ENCODE measurements at regions not wholly inside any gene's neighbourhood (a gene's known extent, or its start where the extent isn't known, plus 50 kb on each side); places are given as distances from the start of the nearest gene placed in this dataset.

DNA sequence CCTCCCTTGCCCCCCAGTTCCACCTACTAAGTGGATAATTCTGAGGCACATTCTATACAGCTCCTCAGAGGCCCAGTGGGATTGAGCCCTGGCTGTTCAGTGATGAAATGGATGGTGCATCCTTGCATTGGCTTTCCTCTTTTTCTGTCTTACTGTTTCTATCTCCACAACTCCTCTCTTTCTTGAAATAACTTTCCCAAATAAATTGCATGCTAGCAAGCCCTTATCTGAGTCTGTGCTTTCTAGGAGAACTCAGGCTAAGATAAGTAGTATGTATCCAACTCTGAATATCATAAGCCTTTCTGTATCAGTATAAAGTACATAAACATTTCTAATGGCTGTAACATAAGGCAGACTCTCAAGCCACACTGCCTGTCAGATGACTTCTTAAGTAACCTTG is 603.8 kb upstream of the USP24 start:
- Histone ChIP-seq H3K9ac (ENCODE audit: extremely low read depth, insufficient read length, low read length) (no peak overlapping the region), H3K14ac (ENCODE audit: insufficient read depth, low read length) (no peak overlapping the region), H3T11ph (ENCODE audit: low read length) (no peak overlapping the region), H4K20me1 (ENCODE audit: control insufficient read depth, insufficient read depth, insufficient read length) (no peaks in the 10 kb centered on the region), H3K79me2 (ENCODE audit: insufficient read depth, low read length) (no peaks in the 10 kb centered on the region), H4K5ac (ENCODE audit: insufficient read length, low read depth, low read length) (no peak overlapping the region), H4K8ac (replicated peaks; ENCODE audit: insufficient read length, low read depth, low read length) (no peak overlapping the region), H2BK5ac (ENCODE audit: insufficient read length, low read length) (no peak overlapping the region), H3K4me1 (ENCODE audit: insufficient read depth, low read length) (no peaks in the 10 kb centered on the region), H3K4ac (ENCODE audit: low read depth, low read length) (no peak overlapping the region), H3K18ac (ENCODE audit: insufficient read length, low read depth, low read length) (no peak overlapping the region), H2AK5ac (ENCODE audit: insufficient read length, low read length) (no peak overlapping the region), H3K56ac (ENCODE audit: insufficient read length, low read depth, low read length) (no peak overlapping the region), H4K91ac (ENCODE audit: insufficient read length, low read depth, low read length) (no peak overlapping the region), H2BK20ac (ENCODE audit: low read depth, low read length, poor library complexity, severe bottlenecking) (no peak overlapping the region), H2AFZ (ENCODE audit: low read length) (no peak overlapping the region), H3K27me3 (ENCODE audit: insufficient read depth, low read length) (no peaks in the 10 kb centered on the region), H2BK120ac (ENCODE audit: low read depth, low read length, poor library complexity, severe bottlenecking) (no peak overlapping the region), H2BK15ac (ENCODE audit: low read depth, low read length) (no peak overlapping the region), H3K4me2 (ENCODE audit: insufficient read depth, insufficient read length, low read length) (no peak overlapping the region), H3K79me1 (ENCODE audit: insufficient read depth, low read depth, low read length, poor library complexity, severe bottlenecking) (no peaks in the 10 kb centered on the region), H3K23me2 (ENCODE audit: insufficient read length, low read depth, low read length, poor library complexity, severe bottlenecking) (no peaks in the 10 kb centered on the region), H3K23ac (ENCODE audit: insufficient read length, low read depth, low read length) (no peak overlapping the region), H2BK12ac (ENCODE audit: insufficient read length, low read depth, low read length) (no peak overlapping the region), H3K9me3 (ENCODE audit: control insufficient read depth, low read depth, low read length) (no peaks in the 10 kb centered on the region), H3K27ac (ENCODE audit: insufficient read length, low read depth, low read length) (no peak overlapping the region)
- TF ChIP-seq, protein P1, sequence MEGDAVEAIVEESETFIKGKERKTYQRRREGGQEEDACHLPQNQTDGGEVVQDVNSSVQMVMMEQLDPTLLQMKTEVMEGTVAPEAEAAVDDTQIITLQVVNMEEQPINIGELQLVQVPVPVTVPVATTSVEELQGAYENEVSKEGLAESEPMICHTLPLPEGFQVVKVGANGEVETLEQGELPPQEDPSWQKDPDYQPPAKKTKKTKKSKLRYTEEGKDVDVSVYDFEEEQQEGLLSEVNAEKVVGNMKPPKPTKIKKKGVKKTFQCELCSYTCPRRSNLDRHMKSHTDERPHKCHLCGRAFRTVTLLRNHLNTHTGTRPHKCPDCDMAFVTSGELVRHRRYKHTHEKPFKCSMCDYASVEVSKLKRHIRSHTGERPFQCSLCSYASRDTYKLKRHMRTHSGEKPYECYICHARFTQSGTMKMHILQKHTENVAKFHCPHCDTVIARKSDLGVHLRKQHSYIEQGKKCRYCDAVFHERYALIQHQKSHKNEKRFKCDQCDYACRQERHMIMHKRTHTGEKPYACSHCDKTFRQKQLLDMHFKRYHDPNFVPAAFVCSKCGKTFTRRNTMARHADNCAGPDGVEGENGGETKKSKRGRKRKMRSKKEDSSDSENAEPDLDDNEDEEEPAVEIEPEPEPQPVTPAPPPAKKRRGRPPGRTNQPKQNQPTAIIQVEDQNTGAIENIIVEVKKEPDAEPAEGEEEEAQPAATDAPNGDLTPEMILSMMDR (conservative IDR thresholded peaks at IDR 0.05), result no peak
- Mint-ChIP-seq H3K9me3 (no peaks in the 10 kb centered on the region), H3K27me3 (ENCODE audit: low read depth) (no peaks in the 10 kb centered on the region), H3K36me3 (ENCODE audit: insufficient read depth in 1 of 3, low read depth in 3 of 3) (no peaks in the 10 kb centered on the region), H3K4me3 (no peak overlapping the region), H3K4me1 (no peaks in the 10 kb centered on the region), H3K27ac (no peak overlapping the region)
- DNase-seq, result no peak

Measured in H9 (cell line).